ENCODE measurements at regions not wholly inside any gene's neighbourhood (a gene's known extent, or its start where the extent isn't known, plus 50 kb on each side); places are given as distances from the start of the nearest gene placed in this dataset.

DNA sequence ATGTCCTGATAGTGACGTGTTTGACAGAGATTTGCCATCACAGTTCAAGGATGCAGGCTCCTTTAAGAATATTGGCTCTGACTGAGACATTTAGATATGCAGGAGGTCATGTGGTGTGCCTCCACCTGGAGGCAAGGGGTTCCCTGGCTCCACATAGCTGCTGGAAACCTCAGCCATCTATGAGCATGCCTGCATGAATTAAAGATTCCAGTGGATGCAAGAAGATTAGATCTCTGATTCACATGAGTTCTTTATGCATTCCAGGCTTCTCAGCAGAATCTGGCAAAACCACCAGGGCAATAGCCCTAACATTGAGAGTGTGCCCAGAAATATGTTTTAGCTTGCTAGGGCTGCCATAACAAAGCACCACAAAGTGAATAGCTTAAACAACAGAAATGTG is 298.5 kb upstream of the AADAT start:
- TF ChIP-seq, protein P1, sequence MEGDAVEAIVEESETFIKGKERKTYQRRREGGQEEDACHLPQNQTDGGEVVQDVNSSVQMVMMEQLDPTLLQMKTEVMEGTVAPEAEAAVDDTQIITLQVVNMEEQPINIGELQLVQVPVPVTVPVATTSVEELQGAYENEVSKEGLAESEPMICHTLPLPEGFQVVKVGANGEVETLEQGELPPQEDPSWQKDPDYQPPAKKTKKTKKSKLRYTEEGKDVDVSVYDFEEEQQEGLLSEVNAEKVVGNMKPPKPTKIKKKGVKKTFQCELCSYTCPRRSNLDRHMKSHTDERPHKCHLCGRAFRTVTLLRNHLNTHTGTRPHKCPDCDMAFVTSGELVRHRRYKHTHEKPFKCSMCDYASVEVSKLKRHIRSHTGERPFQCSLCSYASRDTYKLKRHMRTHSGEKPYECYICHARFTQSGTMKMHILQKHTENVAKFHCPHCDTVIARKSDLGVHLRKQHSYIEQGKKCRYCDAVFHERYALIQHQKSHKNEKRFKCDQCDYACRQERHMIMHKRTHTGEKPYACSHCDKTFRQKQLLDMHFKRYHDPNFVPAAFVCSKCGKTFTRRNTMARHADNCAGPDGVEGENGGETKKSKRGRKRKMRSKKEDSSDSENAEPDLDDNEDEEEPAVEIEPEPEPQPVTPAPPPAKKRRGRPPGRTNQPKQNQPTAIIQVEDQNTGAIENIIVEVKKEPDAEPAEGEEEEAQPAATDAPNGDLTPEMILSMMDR (IDR thresholded peaks at IDR 0.05), result no peak
- TF ChIP-seq POLR2AphosphoS5 (IDR thresholded peaks at IDR 0.05) (no peak), POLR2A (IDR thresholded peaks at IDR 0.05) (no peak)

Data from breast epithelium (tissue), 3 donors.